Endothelial cell of umbilical vein (primary cell): ENCODE measurements at regions not wholly inside any gene's neighbourhood (a gene's known extent, or its start where the extent isn't known, plus 50 kb on each side); places are given as distances from the start of the nearest gene placed in this dataset.

Experiments used
- BruUV-seq: library from RNA; stranded (reverse); fragments of 400-500 nt; replicated peaks from 2 replicates; lab custom pipeline; 2021; lab: Mats Ljungman, UMichigan
- CTCF ChIA-PET: fragments of 300-600, 350-600 bp; sonication (Branson Sonifier 250); formaldehyde crosslinking; loops from one replicate; lab custom pipeline; 2021; ENCODE audit warnings: antibody characterized with exemption, inconsistent platforms; lab: Charles Lee
- POLR2A ChIA-PET: fragments of 300-600, 350-600 bp; sonication (Branson Sonifier 250); formaldehyde crosslinking; loops from one replicate; lab custom pipeline; 2021; ENCODE audit warnings: antibody characterized with exemption, inconsistent platforms; lab: Charles Lee
- DNase-seq: peaks from one replicate; pipeline ENCODE4 v3.0.0-alpha.2; 2011; ENCODE audit warnings: low read depth, low spot score
- FAIRE-seq: peaks from 2 replicates; lab custom pipeline; 2011; peaks lifted over from hg19 to GRCh38; lab: Jason Lieb, UNC
- H2AFZ ChIP-seq: 2 replicates; pipeline ENCODE4 v1.6.0; 2012; ENCODE audit warnings: low read depth, low read length, control low read depth, inconsistent platforms
- H3K27ac ChIP-seq: 2 replicates; pipeline ENCODE4 v1.5.1; 2011; ENCODE audit warnings: low read depth, mild to moderate bottlenecking, control low read depth, low read length, moderate library complexity; ENCODE audit not compliant: insufficient read depth
- H3K27me3 ChIP-seq, 2 experiments: 2 replicates each; pipeline versions ENCODE4 v1.6.0 to v1.6.1; 2011; ENCODE audit warnings: low read length in 2 of 2, mixed read lengths in 1 of 2; ENCODE audit not compliant: control insufficient read depth in 2 of 2, insufficient read depth in 2 of 2
- H3K36me3 ChIP-seq, 2 experiments: 2 replicates in 1 of 2; 3 replicates in 1 of 2; pipeline ENCODE4 v1.5.1; 2011; ENCODE audit warnings: low read length in 2 of 2, mild to moderate bottlenecking in 1 of 2, moderate library complexity in 1 of 2; ENCODE audit not compliant: control insufficient read depth in 2 of 2, insufficient read depth in 2 of 2; ENCODE audit errors: extremely low read depth in 1 of 2
- H3K4me1 ChIP-seq: 3 replicates; pipeline ENCODE4 v1.5.1; 2011; ENCODE audit warnings: mild to moderate bottlenecking, low read length; ENCODE audit not compliant: control insufficient read depth, insufficient read depth; ENCODE audit errors: extremely low read depth
- H3K4me2 ChIP-seq: 2 replicates; pipeline ENCODE4 v1.6.1; 2011; ENCODE audit warnings: low read length, control low read depth, mixed read lengths; ENCODE audit not compliant: insufficient read depth
- H3K4me3 ChIP-seq, 3 experiments: fragments of 200-600 bp in 1 of 3; sonication (generic), shearing (Covaris generic) in 1 of 3; replicated peaks in 1 of 3; 2 replicates each; pipeline ENCODE4 v1.5.1; 2011 to 2016; ENCODE audit warnings: control low read depth in 3 of 3, low read length in 3 of 3, mild to moderate bottlenecking in 2 of 3, inconsistent platforms in 1 of 3, low read depth in 1 of 3, moderate library complexity in 1 of 3; ENCODE audit not compliant: insufficient read depth in 1 of 3
- H3K79me2 ChIP-seq: 2 replicates; pipeline ENCODE4 v1.6.0; 2012; ENCODE audit warnings: low read length, inconsistent platforms; ENCODE audit not compliant: control insufficient read depth, insufficient read depth
- H3K9ac ChIP-seq: replicated peaks from 2 replicates; pipeline ENCODE3; 2011; ENCODE audit warnings: low read length, control low read depth; ENCODE audit not compliant: insufficient read depth; ENCODE audit errors: extremely low read depth
- H3K9me1 ChIP-seq: replicated peaks from 3 replicates; pipeline ENCODE4 v1.6.0; 2011; ENCODE audit warnings: mild to moderate bottlenecking, low read length; ENCODE audit not compliant: control insufficient read depth, insufficient read depth; ENCODE audit errors: extremely low read depth
- H3K9me3 ChIP-seq: replicated peaks from 2 replicates; pipeline ENCODE4 v1.5.1; 2012; ENCODE audit warnings: low read length, inconsistent platforms; ENCODE audit not compliant: control insufficient read depth, insufficient read depth
- H4K20me1 ChIP-seq: replicated peaks from 2 replicates; pipeline ENCODE3; 2011; ENCODE audit warnings: mild to moderate bottlenecking, low read length; ENCODE audit not compliant: control insufficient read depth, insufficient read depth; ENCODE audit errors: extremely low read depth
- EZH2 ChIP-seq: IDR thresholded peaks from 2 replicates; pipeline ENCODE4 v1.6.1; 2012; ENCODE audit warnings: borderline replicate concordance, low read depth, mild to moderate bottlenecking, moderate library complexity, low read length, inconsistent platforms; ENCODE audit not compliant: severe bottlenecking
- FOS ChIP-seq: IDR thresholded peaks from 2 replicates; pipeline ENCODE4 v1.6.1; 2011; ENCODE audit warnings: mild to moderate bottlenecking, low read length, moderate library complexity, borderline replicate concordance; ENCODE audit not compliant: insufficient read depth
- GATA2 ChIP-seq: IDR thresholded peaks from 2 replicates; pipeline ENCODE4 v1.7.0; 2011; ENCODE audit warnings: low read depth, mild to moderate bottlenecking, moderate library complexity, mixed read lengths, low read length; ENCODE audit not compliant: insufficient read length, insufficient read depth
- JUN ChIP-seq: IDR thresholded peaks from 2 replicates; pipeline ENCODE4 v1.6.1; 2011; ENCODE audit warnings: borderline replicate concordance, low read depth; ENCODE audit not compliant: insufficient read length, insufficient read depth
- MAX ChIP-seq: IDR thresholded peaks from 2 replicates; pipeline ENCODE4 v1.6.1; 2011; ENCODE audit not compliant: insufficient read depth, insufficient read length
- MYC ChIP-seq: IDR thresholded peaks from one replicate; pipeline ENCODE4 v1.6.1; 2011; ENCODE audit warnings: mild to moderate bottlenecking, low read depth, low read length
- POLR2A ChIP-seq: IDR thresholded peaks from 2 replicates; pipeline ENCODE4 v1.6.1; 2012; ENCODE audit warnings: low read depth, mild to moderate bottlenecking, control low read depth, low read length
- dilution Hi-C: fragments of 300-500 bp; cut with MboI; formaldehyde crosslinking; loops from one replicate; pipeline ENCODE4 v1.15.0; 2019; ENCODE audit warnings: low sequenced_read_pairs; ENCODE audit not compliant: extremely low pct_ligation_motif_present
- intact Hi-C: fragments of 100-400 bp; cut with micrococcal nuclease; formaldehyde crosslinking; loops from one replicate; pipeline ENCODE4 v1.10.0; 2022

GRCh38 chr15:70486012-70486411 lies 277.3 kb downstream of the UACA start:
- Histone ChIP-seq H3K9me3 (no peaks in the 10 kb centered on the region), H2AFZ (no peak overlapping the region), H3K79me2 (no peaks in the 10 kb centered on the region), H3K4me1 (no peaks in the 10 kb centered on the region), H4K20me1 (no peaks in the 10 kb centered on the region), H3K9me1 (no peaks in the 10 kb centered on the region), H3K9ac (no peak overlapping the region), H3K27me3 (peaks cover 2 to 4% of the 10 kb centered on the region in 2 experiments), H3K27ac (no peak overlapping the region), H3K4me2 (no peak overlapping the region), H3K4me3 (no peak overlapping the region), H3K36me3 (no peaks in the 10 kb centered on the region)
- TF ChIP-seq EZH2, result no peak
- no peak for TF ChIP-seq GATA2
- no peak for FAIRE-seq
- dilution Hi-C loops (no loop called here), intact Hi-C loops (loop anchor here (5.0 kb wide), 1 partner anchor 229 kb away; no protein-coding TSS in a partner anchor)
- ChIA-PET POLR2A (no interaction called here), CTCF (interaction anchor here (0.6 to 1.4 kb wide), 4 partner anchors 19 to 1009 kb away, joined by 3 to 5 read pairs (median 4); no protein-coding TSS in a partner anchor)
- no TSS peak for BruUV-seq
- no peak for DNase-seq

- H2AFZ ChIP-seq, result no peak overlapping the region
- H3K9ac ChIP-seq, result no peak overlapping the region
- no peaks in the 10 kb centered on the region for H3K36me3 ChIP-seq
- no peak overlapping the region for H3K4me2 ChIP-seq
- no peaks in the 10 kb centered on the region for H3K9me3 ChIP-seq
- no TSS peak for BruUV-seq
- H3K9me1 ChIP-seq, result no peaks in the 10 kb centered on the region
- no peaks in the 10 kb centered on the region for H3K79me2 ChIP-seq
- DNase-seq (no peak), FAIRE-seq (no peak)
- POLR2A ChIA-PET, result no interaction called here
- dilution Hi-C loops, result no loop called here
- H4K20me1 ChIP-seq, result no peaks in the 10 kb centered on the region
- TF ChIP-seq POLR2A (no peak), MAX (no peak), MYC (no peak), JUN (no peak), FOS (no peak)
- intact Hi-C loops, result loop anchor here (5.0 kb wide), 1 partner anchor 228 kb away; no protein-coding TSS in a partner anchor
- H3K4me1 ChIP-seq, result no peaks in the 10 kb centered on the region
- CTCF ChIA-PET, result interaction anchor here (0.6 kb wide), 1 partner anchor 18 kb away, joined by 3 read pairs; no protein-coding TSS in a partner anchor
- no peak overlapping the region for H3K4me3 ChIP-seq
- no peak overlapping the region for H3K27ac ChIP-seq
- H3K27me3 ChIP-seq, result peaks cover 2 to 4% of the 10 kb centered on the region in 2 experiments
Observed at GRCh38 chr15:70484993-70485392, 278.4 kb downstream of the UACA start.
